ENCODE measurements at regions not wholly inside any gene's neighbourhood (a gene's known extent, or its start where the extent isn't known, plus 50 kb on each side); places are given as distances from the start of the nearest gene placed in this dataset.

DNA sequence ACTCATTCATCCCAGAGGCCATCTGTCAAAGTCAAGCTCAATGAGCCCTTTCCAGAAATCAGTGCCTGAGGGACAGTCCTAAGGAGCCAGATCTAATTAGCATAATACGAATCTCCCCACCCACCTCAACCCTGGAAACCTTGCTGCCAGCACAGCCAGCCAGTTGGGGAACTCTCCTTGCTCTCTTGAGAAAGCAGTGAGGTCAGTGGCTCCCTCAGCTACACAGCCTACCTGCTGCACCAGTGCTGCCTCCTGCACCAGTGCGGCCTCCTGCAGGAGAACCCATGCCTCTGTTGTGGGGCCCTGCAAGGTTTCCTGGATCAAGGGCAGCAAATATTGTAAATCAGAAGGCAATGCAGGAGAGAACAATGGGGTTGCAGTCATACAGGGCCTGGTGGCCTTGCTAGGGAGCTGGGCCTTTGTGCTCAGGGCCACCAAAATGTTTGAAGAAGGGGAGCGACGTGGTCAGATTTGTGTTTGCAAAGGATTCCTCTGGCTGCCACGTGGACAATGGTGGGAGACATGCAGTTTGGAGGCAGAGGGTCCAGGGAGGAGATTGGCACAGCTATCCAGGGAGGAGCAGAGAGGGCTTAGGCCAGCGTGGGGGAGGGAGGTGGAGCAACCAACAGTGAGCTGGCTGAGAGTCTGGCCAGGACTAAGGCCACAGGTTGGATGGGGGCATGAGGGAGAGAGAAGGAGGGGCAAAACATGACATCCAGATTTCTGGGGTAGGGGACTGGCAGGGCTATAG, 124.3 kb upstream of the MAMLD1 start:
- H3K27me3 Mint-ChIP-seq (ENCODE audit: low read depth), result peaks cover 4% of the 10 kb centered on the region
- H2BK5ac ChIP-seq (ENCODE audit: insufficient read length, low read length), result no peak overlapping the region
- no peak overlapping the region for H4K5ac ChIP-seq (ENCODE audit: insufficient read length, low read depth, low read length)
- peaks cover 5% of the 10 kb centered on the region for H3K9me3 ChIP-seq (ENCODE audit: control insufficient read depth, low read depth, low read length)
- H3K9me3 Mint-ChIP-seq, result peaks cover 46 to 47% of the 10 kb centered on the region in 2 experiments
- no peak for TF ChIP-seq CTCF (conservative IDR thresholded peaks at IDR 0.05)
- H4K8ac ChIP-seq (replicated peaks; ENCODE audit: insufficient read length, low read depth, low read length), result no peak overlapping the region
- H3K18ac ChIP-seq (ENCODE audit: insufficient read length, low read depth, low read length), result no peak overlapping the region
- no peaks in the 10 kb centered on the region; a peak in 1 of 4 replicates for H3K4me1 Mint-ChIP-seq
- H2BK20ac ChIP-seq (ENCODE audit: low read depth, low read length, poor library complexity, severe bottlenecking), result no peak overlapping the region
- H3K9ac ChIP-seq (ENCODE audit: extremely low read depth, insufficient read length, low read length), result no peak overlapping the region
- H3K4ac ChIP-seq (ENCODE audit: low read depth, low read length), result no peak overlapping the region
- no peak overlapping the region for H3K27ac Mint-ChIP-seq
- H2BK15ac ChIP-seq (ENCODE audit: low read depth, low read length), result no peak overlapping the region
- no peak overlapping the region for H3T11ph ChIP-seq (ENCODE audit: low read length)
- no peak overlapping the region for H2AFZ ChIP-seq (ENCODE audit: low read length)
- no peak overlapping the region for H2BK12ac ChIP-seq (ENCODE audit: insufficient read length, low read depth, low read length)
- WGBS (ENCODE audit: extremely low coverage, insufficient read length, low lambda C conversion rate), result no CpG with 5 or more reads among the region's 6 CpGs
- H3K23ac ChIP-seq (ENCODE audit: insufficient read length, low read depth, low read length), result no peak overlapping the region
- no peak overlapping the region for H3K4me3 Mint-ChIP-seq
- no peak overlapping the region for H3K56ac ChIP-seq (ENCODE audit: insufficient read length, low read depth, low read length)
- H3K14ac ChIP-seq (ENCODE audit: insufficient read depth, low read length), result no peak overlapping the region
- no peaks in the 10 kb centered on the region for H3K79me1 ChIP-seq (ENCODE audit: insufficient read depth, low read depth, low read length, poor library complexity, severe bottlenecking)
- no peaks in the 10 kb centered on the region for H3K27me3 ChIP-seq (ENCODE audit: insufficient read depth, low read length)
- no peak overlapping the region for H3K27ac ChIP-seq (ENCODE audit: insufficient read length, low read depth, low read length)
- no peak overlapping the region for H4K91ac ChIP-seq (ENCODE audit: insufficient read length, low read depth, low read length)
- H3K36me3 Mint-ChIP-seq (ENCODE audit: insufficient read depth in 1 of 3, low read depth in 3 of 3), result no peaks in the 10 kb centered on the region; a peak in 4 of 7 replicates
- H4K20me1 ChIP-seq (ENCODE audit: control insufficient read depth, insufficient read depth, insufficient read length), result no peaks in the 10 kb centered on the region
- no peak overlapping the region for H3K4me2 ChIP-seq (ENCODE audit: insufficient read depth, insufficient read length, low read length)
- H2AK5ac ChIP-seq (ENCODE audit: insufficient read length, low read length), result no peak overlapping the region
- H2BK120ac ChIP-seq (ENCODE audit: low read depth, low read length, poor library complexity, severe bottlenecking), result no peak overlapping the region
- no peaks in the 10 kb centered on the region for H3K79me2 ChIP-seq (ENCODE audit: insufficient read depth, low read length)
- no peaks in the 10 kb centered on the region for H3K23me2 ChIP-seq (ENCODE audit: insufficient read length, low read depth, low read length, poor library complexity, severe bottlenecking)
- no peak for DNase-seq
- no peaks in the 10 kb centered on the region; the same call in 1 of the 2 replicates for H3K4me1 ChIP-seq (ENCODE audit: insufficient read depth, low read length)
